Suppressor macrophage treated with lipopolysaccharide for 1 hour (primary cell): ENCODE measurements at regions not wholly inside any gene's neighbourhood (a gene's known extent, or its start where the extent isn't known, plus 50 kb on each side); places are given as distances from the start of the nearest gene placed in this dataset.
A peak's percentile ranks its signal among the peaks of the same experiment; 100 is the strongest.
"Not testable (repeated sequence)": the region's sequence is repeated elsewhere in the genome, so short reads cannot be mapped to it uniquely, and the experiment has no call there.

Experiments used
- DNase-seq, 3 donors: peaks; one replicate each; pipeline ENCODE4 v3.0.0-alpha.2; 2020 to 2022

DNA sequence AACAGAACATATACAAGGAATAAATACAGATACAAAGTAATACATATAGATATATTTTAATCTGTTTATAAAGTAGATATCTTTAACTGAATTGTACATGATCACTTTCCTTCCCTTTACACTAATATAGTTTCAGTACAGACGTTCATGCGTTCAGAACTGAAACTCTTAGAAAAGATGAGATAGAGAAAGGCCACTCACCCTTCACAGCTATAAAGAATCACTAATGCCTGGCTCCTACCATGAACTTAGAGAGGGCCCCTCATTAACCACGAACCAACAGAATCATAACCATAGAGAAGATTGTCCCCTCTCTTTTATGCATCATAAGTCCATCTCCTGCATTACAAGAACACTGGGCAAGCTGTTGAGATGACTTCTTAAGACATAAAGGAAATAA lies 399.0 kb downstream of the COG6 start:
- DNase-seq = not testable (repeated sequence)

GRCh38 chr13:40056898-40057619 lies 401.6 kb downstream of the COG6 start:
- no peak for DNase-seq

GRCh38 chr13:40058757-40059236 lies 403.3 kb downstream of the COG6 start:
- peak; percentile 12 to 49 (median 38) for DNase-seq

DNA sequence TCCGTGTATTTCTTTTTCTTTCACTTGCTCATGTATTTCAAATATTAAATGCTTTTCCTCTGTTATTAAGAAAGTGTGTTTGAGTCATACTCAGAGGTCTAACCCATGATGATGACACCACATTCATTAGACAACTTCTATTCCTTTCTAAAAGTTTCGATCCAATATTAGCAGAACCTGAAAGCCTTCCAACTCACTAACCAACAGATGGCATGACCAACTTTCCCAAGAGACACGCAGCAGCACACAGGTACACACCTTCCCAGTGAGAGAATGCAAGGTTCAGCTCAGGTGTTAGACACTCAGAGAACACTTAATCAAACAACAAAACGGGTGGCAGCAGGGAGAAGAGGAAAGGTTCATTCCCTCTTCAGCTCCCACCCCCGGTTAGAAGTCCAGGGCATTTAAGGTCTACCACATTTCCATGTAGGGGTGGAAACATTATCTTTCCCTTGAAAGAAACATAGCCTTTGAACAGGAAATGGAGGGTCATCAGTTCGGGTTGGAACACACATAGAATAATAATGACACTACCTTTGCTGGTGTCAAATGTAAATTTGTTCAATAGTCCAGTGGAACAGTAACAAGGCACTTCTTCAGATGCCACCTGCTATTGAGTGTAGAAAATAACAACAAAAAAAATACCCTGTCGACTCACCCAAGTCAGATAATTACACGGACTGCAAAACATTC lies 404.2 kb downstream of the COG6 start:
- peak; percentile 13 to 33 (median 24) for DNase-seq

- no peak for DNase-seq
These were observed 405.0 kb downstream of the COG6 start for GRCh38 chr13:40060296-40061007.

- DNase-seq = peak; percentile 52 to 66 (median 61)
These were observed 406.3 kb downstream of the COG6 start for GRCh38 chr13:40061466-40062450.

DNA sequence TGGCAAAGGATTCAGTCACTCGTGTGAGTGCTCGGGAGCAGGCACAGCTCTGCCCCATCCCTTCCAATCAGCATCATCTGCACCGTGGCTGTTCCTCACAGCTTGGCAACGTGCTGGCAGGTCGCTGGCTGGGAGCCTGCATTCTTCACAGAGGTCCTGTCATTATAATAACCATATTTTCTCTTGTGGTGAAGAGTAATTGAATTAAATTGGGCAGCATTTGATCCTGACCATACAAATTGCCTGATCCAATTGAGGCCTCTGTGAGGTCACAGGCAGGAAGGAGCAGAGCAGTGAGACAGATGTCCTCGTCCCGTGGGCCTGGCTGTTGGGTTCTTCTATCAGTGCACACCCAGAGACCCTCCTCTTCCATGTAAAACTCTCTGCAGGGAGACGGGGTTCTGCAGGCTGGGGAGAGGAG lies 407.8 kb downstream of the COG6 start:
- DNase-seq = no peak

DNA sequence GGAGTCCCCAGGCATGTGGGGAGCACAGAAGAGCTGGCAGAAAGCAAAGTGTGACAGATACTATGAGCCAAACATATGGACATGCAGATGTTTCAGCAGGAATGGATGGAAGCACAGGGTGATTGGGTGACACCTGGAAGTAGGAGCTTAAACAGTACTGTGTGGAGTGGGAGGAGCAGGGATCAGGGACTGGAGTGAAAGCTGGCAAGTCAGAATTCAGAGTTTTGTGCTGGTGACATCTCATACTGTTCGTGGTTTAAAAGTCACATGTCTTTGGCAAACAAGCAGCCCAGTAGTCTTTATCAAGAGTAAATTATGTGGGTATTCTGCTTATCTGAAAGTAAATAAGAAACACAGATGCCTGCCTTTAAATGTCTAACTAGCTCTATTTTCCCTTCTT lies 408.2 kb downstream of the COG6 start:
- no peak for DNase-seq

DNA sequence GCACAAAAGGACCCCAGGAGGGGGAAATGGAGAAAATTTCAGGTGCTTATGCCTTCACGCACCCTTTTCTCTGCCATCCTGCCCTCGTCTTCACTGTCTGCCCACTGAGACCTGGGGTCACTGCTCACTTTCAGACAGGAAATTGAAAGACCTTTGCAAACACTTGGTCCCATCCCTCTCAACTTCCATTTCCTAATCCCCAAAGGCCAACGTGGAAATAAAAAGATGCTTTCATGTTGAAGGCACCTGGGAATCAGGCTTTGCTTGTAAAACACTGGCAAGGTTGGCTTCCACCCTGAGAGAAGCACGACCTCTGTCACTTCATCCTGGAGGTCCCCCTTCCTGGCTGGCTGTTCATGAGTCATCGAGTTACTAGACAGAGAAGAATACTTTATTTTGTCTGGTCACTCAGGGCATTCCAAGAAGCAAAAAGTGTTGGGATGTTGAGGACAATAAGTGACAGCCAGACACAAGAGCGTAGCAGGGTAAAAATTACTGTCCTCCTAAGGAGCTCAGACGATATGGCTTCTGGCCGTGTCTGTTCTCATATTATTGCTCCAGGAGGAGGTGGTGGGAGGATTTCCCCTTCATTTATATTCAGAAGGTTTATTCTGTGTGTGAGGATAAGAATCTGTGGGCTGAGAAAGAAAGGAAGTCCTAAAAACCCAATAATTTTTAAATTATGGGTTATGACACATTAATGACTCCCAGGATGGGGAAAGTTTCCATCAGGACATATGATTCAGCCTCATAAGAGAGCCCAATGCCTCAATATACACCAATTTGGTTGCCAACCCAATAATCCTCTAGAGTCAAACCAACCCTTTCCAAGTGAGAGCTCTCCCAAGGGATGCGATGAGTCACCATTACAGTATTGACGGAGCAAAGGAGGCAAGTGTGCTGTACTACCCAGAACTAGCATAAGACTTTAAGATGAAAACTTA lies 409.0 kb downstream of the COG6 start:
- DNase-seq = peak; percentile 53 to 72 (median 64)

DNA sequence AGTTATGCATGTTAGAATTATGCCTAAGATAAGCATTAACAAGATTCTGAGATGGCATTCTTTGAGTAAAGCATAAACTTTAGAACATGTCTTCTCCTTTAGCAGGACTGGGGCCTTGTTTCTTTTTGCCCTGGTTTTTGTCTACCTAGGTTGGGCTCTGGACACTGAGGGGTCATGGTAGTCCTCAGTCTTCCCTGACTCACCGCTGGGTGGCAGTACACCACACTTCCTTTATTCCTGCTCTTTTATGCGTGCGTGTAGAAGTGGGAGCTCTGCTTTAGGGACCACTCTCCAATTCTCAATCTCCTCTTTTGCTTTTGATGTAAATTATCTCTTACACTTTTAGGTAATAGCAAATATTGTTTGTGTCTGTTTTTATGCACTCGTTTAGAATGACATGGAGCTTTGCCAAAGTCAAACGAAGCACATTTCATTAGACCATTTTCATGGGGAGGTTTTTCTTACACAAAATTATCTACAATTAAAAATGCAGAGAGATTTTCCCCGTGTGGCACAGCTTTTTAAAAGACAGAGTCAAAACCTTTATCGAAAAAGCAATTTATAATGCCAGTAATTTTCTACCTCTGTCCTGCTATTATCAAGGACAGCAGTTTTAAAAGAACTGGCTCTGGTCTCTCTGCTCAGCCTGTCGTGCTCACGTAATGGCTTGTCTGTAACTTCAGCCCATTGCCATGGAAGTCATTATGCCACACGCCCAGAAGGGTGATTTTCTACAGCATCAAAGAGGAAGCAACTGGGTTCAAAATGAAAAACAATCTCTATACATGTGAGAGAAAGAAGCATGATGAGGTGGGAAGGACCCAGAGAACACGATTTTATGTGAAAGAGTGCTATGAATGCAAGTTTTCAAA lies 413.9 kb downstream of the COG6 start:
- DNase-seq = peak; percentile 71 to 78 (median 78)

GRCh38 chr13:40070357-40070756 lies 414.9 kb downstream of the COG6 start:
- no peak for DNase-seq

GRCh38 chr13:40072663-40073120 lies 417.2 kb downstream of the COG6 start:
- DNase-seq = no peak

- no peak for DNase-seq
These were observed 418.9 kb downstream of the COG6 start for GRCh38 chr13:40074338-40074737.

- no peak for DNase-seq
These were observed 419.8 kb downstream of the COG6 start for GRCh38 chr13:40075281-40075680.

- no peak for DNase-seq
These were observed 421.4 kb downstream of the COG6 start for GRCh38 chr13:40076765-40077362.

DNA sequence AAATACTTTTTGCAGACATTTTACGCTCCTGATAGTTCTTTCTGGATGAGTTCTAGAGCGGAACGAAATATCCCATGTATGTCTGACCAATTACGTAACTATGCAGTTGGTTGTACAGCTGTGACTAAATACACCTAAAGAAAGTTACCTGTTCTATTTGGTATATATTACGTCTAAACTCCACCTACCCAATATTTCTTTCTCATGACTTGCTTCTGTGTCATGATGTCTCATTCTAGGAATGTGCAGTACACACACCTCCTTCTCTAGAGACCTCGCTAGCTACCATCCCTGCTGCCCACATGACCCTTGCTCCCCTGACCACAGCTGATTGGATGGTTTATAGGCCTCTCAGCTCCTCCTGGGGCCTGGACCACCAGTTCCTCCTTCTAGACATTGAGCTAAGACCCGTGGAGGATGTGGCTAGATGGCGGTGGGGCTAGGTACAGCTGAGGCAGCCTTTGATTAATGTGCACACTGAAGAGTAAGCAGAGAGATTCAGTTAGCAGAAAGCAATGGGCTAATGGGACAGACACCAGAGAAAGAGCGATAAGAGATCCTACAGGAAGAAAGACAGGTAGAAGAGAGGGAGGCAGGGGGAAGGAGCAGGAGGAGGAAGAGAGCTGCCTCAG lies 422.1 kb downstream of the COG6 start:
- DNase-seq = no peak

DNA sequence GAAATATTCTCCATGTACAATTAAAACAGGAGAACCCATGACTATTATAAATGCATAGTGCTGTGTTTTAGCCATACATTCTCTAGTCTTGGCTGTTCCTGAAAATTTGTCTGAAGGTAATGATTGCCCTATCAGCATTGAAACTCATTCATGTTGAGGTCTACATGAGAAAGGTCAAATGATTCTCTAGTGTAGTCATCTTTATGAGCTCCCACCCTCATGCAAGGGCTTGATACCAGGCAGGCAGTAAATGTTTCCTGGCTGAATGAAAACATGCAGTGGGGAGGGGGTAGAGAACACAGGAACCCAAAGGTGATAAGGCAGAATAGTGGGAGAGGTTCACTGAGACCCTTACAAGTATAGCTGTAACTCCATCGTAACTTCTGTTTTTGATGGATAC lies 424.3 kb downstream of the COG6 start:
- no peak for DNase-seq

DNA sequence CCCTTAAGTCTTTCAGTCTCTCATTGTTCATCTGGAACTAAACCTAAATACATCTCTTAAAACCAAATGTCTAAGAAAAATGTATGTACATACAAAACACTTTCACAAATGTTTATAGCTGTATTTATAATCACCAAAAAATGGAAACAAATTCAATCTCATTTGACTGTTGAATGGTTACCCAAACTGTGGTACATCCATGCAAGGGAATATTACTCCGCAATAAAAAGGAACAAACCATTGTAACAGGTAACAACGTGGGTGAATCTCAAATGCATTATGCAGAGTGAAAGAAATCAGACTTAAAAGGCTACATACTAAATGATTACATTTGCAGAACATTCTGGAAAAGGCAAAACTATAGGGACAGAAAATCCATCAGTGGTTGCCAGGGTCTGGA lies 425.2 kb downstream of the COG6 start:
- DNase-seq = no peak

DNA sequence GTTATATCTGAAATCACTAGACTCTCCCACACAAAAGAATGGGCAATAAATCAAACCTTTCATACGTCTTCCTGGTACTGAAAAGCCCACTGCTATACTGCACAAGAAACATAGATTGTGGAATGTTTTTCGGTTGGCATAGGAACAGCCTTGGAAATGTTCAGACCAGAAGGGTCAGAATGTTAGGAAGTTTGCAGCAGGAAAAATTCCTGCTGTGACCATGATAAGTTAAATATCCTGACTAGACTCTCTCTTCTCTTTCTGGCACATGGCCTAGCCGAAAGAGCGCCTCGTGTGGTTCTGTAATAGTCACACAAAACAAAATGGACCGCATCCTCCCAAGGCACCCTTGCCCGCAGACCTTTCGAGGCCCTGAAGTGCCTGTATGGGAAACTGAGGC lies 427.2 kb downstream of the COG6 start:
- DNase-seq = no peak
